IPS-18a (cell line): ENCODE measurements at regions not wholly inside any gene's neighbourhood (a gene's known extent, or its start where the extent isn't known, plus 50 kb on each side); places are given as distances from the start of the nearest gene placed in this dataset.
A peak's percentile ranks its signal among the peaks of the same experiment; 100 is the strongest.
"Not testable (repeated sequence)": the region's sequence is repeated elsewhere in the genome, so short reads cannot be mapped to it uniquely, and the experiment has no call there.

Source experiments
- H3K27ac ChIP-seq: one replicate; pipeline ENCODE4 v1.5.1; 2013; ENCODE audit warnings: low read length
- H3K27me3 ChIP-seq: one replicate; pipeline ENCODE4 v1.6.1; 2013; ENCODE audit warnings: mild to moderate bottlenecking, low read length; ENCODE audit not compliant: control insufficient read depth, insufficient read depth
- H3K36me3 ChIP-seq: one replicate; pipeline ENCODE4 v1.6.1; 2013; ENCODE audit warnings: low read depth, low read length; ENCODE audit not compliant: control insufficient read depth
- H3K4me1 ChIP-seq: one replicate; pipeline ENCODE4 v1.6.1; 2013; ENCODE audit warnings: low read depth, low read length; ENCODE audit not compliant: control insufficient read depth
- H3K4me3 ChIP-seq: one replicate; pipeline ENCODE4 v1.5.1; 2013; ENCODE audit warnings: low read length
- H3K9ac ChIP-seq: one replicate; pipeline ENCODE4 v1.6.1; 2013; ENCODE audit warnings: mild to moderate bottlenecking, low read length, moderate library complexity
- H3K9me3 ChIP-seq: one replicate; pipeline ENCODE4 v1.6.1; 2013; ENCODE audit warnings: low read depth, low read length; ENCODE audit not compliant: control insufficient read depth

DNA sequence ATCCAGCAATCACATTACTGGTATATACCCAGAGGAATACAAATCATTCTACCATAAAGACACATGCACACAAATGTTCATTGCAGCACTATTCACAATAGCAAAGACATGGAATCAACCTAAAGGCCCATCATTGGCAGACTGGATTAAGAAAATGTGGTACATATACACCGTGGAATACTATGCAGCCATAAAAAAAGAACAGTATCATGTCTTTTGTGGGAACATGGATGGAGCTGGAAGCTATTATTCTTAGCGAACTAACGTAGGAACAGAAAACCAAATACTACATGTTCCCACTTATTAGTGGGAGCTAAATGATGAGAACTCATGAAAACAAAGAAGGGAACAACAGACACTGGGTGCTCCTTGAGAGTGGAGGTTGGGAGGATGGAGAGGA lies 60.9 kb downstream of the PGRMC1 start:
- H3K36me3 ChIP-seq, H3K9me3 ChIP-seq, H3K27me3 ChIP-seq, H3K4me1 ChIP-seq, H3K27ac ChIP-seq, H3K4me3 ChIP-seq, H3K9ac ChIP-seq: not testable (repeated sequence)

DNA sequence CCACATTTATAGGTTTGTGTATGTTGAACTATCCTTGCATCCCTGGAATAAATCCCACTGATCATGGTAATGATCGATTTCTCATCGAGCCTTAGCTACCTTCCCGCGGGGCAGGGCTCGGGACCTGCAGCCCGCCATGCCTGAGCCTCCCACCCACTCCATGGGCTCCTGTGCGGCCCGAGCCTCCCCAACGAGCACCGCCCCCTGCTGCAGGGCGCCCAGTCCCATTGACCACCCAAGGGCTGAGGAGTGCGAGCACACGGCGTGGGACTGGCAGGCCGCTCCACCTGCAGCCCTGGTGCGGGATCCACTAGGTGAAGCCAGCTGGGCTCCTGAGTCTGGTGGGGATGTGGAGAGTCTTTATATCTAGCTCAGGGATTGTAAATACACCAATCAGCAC lies 63.7 kb downstream of the PGRMC1 start:
- peaks cover 11% of the 10 kb centered on the region for H3K9me3 ChIP-seq
- not testable (repeated sequence) for H3K27ac ChIP-seq, H3K4me3 ChIP-seq, H3K4me1 ChIP-seq, H3K36me3 ChIP-seq, H3K9ac ChIP-seq, H3K27me3 ChIP-seq

DNA sequence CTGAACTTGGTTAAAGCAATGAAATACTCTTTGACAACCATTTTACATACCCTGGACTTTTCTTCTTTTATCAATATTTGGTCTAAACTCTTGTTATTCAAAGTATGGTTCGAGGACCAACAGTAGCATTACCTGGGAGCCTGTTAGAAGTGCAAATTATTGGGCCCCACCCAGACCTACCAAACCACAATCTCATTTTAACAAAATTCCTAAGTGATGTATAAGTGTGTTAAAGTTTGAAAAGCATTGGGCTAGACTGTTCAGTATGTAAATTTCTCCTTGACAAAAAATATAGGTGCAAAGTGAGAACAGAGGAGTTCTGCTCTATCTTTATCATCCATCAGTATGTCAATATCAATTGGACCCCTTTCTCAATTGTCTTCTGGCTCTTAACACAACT lies 67.1 kb downstream of the PGRMC1 start:
- Histone ChIP-seq H3K36me3 (no peaks in the 10 kb centered on the region), H3K4me3 (no peak overlapping the region), H3K9me3 (peaks cover 20% of the 10 kb centered on the region), H3K27me3 (no peaks in the 10 kb centered on the region), H3K27ac (no peak overlapping the region), H3K9ac (no peak overlapping the region), H3K4me1 (no peaks in the 10 kb centered on the region)

DNA sequence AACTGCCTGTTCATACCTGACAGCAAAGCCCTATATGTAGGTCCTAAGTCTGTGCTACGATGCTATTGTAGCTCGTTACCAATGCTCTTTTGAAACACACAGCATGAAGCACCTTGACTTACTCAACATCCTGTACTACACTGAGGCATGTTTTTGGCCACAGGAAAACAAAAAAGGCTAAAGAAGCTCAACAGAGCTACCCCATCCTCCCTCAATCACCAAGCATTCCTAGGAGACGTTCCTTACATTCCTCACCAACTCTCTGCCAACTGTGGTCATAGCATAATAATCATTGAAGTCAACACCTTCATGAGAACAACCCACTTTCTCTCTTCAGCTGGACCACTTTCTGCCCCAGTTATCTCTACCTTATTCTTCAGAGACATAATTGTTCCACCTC lies 73.7 kb upstream of the SLC25A43 start:
- H3K36me3 ChIP-seq = no peaks in the 10 kb centered on the region
- H3K27me3 ChIP-seq = no peaks in the 10 kb centered on the region
- peaks cover 7% of the 10 kb centered on the region for H3K4me1 ChIP-seq
- no peak overlapping the region for H3K9ac ChIP-seq
- H3K27ac ChIP-seq = peak overlapping the region; percentile 31
- peak overlapping the region; percentile 13 for H3K4me3 ChIP-seq
- H3K9me3 ChIP-seq = peaks cover 5% of the 10 kb centered on the region

DNA sequence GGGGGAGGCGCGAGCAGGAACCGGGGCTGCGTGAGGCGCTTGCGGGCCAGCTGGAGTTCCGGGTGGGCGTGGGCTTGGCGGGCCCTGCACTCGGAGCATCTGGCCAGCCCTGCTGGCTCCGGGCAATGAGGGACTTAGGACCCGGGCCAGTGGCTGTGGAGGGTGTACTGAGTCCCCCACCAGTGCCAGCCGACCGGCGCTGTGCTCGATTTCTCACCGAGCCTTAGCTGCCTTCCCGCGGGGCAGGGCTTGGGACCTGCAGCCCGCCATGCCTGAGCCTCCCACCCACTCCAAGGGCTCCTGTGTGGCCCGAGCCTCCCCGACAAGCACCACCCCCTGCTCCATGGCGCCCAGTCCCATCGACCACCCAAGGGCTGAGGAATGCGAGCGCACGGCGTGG lies 67.3 kb upstream of the SLC25A43 start:
- not testable (repeated sequence) for H3K9ac ChIP-seq, H3K27me3 ChIP-seq, H3K4me1 ChIP-seq, H3K9me3 ChIP-seq, H3K27ac ChIP-seq, H3K4me3 ChIP-seq, H3K36me3 ChIP-seq

DNA sequence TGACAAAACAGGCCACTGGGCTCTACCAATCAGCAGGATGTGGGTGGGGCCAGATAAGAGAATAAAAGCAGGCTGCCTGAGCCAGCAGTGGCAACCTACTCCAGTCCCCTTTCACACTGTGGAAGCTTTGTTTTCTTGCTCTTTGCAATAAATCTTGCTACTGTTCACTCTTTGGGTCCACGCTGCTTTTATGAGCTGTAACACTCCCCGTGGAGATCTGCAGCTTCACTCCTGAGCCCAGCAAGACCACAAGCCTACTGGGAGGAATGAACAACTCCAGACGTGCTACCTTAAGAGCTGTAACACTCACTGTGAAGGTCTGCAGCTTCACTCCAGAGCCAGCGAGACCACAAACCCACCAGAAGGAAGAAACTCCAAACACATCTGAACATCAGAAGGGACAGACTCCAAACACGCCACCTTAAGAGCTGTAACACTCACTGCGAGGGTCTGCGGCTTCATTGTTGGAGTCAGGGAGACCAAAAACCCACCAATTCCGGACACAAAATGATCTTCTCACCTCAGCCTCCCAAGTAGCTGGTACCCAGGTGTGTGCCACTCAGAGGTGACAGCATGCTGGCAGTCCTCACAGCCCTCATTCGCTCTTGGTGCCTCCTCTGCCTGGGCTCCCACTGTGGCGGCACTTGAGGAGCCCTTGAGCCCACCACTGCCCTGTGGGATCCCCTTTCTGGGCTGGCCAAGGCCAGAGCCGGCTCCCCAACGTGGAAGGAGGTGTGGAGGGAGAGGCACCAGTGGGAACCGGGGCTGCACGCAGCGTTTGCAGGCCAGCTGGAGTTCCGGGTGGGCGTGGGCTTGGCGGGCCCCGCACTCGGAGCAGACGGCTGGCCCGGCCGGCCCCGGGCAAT lies 66.0 kb upstream of the SLC25A43 start:
- not testable (repeated sequence) for H3K4me3 ChIP-seq, H3K4me1 ChIP-seq, H3K9me3 ChIP-seq, H3K27me3 ChIP-seq, H3K9ac ChIP-seq, H3K36me3 ChIP-seq, H3K27ac ChIP-seq

DNA sequence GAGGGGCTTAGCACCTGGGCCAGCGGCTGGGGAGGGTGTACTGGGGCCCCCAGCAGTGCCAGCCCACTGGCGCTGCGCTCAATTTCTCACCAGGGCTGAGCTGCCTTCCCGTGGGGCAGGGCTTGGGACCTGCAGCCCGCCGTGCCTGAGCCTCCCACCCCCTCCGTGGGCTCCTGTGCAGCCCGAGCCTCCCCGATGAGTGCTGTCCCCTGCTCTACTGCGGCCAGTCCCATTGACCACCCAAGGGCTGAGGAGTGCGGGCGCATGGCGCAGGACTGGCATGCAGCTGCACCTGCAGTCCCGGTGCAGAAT lies 65.5 kb upstream of the SLC25A43 start:
- H3K27ac ChIP-seq, H3K36me3 ChIP-seq, H3K4me1 ChIP-seq, H3K27me3 ChIP-seq, H3K9me3 ChIP-seq, H3K9ac ChIP-seq, H3K4me3 ChIP-seq: not testable (repeated sequence)

DNA sequence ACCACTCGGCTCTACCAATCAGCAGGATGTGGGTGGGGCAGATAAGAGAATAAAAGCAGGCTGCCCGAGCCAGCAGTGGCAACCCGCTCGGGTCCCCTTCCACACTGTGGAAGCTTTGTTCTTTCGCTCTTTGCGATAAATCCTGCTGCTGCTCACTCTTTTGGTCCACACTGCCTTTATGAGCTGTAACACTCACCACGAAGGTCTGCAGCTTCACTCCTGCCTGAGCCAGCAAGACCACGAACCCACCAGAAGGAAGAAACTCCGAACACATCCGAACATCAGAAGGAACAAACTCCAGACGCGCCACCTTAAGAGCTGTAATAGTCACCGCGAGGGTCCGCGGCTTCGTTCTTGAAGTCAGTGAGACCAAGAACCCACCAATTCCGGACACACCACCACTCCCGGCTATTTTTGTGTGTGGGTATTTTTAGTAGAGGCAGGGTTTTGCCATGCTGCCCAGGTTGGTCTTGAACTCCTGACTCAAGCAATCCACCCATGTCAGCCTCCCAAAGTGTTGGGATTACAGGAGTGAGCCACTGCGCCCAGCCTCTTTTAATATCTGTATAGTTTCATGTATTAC lies 64.6 kb upstream of the SLC25A43 start:
- not testable (repeated sequence) for H3K9me3 ChIP-seq, H3K27ac ChIP-seq, H3K36me3 ChIP-seq, H3K4me1 ChIP-seq, H3K4me3 ChIP-seq, H3K9ac ChIP-seq, H3K27me3 ChIP-seq

DNA sequence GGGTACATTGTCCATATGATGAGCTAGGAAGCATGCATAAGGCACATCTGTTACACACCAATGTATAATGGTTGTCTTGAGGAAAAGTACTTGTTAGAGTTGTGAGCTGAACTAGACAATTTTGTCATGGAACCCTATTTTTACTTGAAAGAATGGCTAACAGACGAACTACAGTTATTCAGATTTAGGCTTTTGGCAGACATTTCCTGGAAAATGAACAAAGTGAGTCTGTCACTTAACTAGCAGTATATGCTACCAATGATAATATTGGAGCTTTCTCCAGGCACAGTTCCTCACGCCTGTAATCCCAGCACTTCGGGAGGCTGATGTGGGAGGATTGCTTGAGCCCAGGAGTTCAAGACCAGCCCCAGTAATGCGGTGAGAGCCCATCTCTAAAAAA lies 61.9 kb upstream of the SLC25A43 start:
- Histone ChIP-seq H3K9ac (no peak overlapping the region), H3K4me1 (no peaks in the 10 kb centered on the region), H3K27me3 (no peaks in the 10 kb centered on the region), H3K36me3 (no peaks in the 10 kb centered on the region), H3K9me3 (peaks cover 10% of the 10 kb centered on the region), H3K4me3 (no peak overlapping the region), H3K27ac (no peak overlapping the region)

DNA sequence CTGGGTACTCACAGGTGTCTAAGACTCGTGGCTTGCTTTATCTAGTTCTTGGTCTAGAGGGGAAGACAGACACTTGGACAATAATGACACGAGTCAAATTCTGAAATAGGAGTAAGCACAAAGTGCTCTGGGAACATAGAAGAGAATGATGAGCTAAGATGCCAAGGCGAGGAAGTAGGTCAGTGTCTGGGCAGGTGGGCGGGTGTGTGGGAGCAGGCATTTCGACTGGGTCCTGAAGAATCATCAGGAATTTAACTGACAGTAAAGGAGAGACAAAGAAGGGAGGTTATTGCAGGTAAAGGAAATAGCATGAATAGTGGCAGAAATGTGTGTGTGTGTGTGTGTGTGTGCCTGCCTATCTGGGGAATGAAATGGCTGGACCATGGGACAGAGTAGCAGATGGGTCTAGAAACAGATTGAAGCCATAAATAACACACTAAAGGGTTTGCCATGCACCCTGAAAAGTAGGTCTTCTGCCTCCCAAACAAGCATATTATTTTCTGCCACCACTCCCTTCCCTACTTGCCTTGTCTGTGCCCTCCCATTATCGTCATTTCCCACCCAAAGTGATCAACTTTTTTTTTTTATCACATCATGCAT lies 58.4 kb upstream of the SLC25A43 start:
- H3K9me3 ChIP-seq = peaks cover 11% of the 10 kb centered on the region
- no peak overlapping the region for H3K4me3 ChIP-seq
- no peak overlapping the region for H3K9ac ChIP-seq
- H3K36me3 ChIP-seq = no peaks in the 10 kb centered on the region
- no peaks in the 10 kb centered on the region for H3K27me3 ChIP-seq
- H3K27ac ChIP-seq = no peak overlapping the region
- no peaks in the 10 kb centered on the region for H3K4me1 ChIP-seq

DNA sequence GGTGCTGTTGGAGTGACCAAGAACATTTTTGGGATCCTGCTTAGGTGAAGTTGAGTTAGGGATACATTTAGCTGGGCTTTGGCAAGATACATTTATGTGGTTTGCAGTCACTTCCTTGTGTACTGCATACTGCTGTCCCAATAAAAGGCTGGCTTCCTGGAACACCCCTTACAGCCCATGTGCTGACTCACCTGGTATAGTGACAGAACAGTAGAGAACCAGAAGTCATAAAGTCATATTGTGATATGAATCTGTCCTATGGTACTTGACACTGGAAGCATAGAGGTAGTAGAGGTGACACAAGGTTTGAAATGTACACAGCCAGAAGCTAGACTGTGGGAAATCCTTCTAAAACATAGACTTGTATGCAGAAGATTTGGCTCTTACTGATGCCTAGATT lies 55.3 kb upstream of the SLC25A43 start:
- Histone ChIP-seq H3K27me3 (no peaks in the 10 kb centered on the region), H3K4me3 (no peak overlapping the region), H3K27ac (no peak overlapping the region), H3K9me3 (peaks cover 13% of the 10 kb centered on the region), H3K4me1 (no peaks in the 10 kb centered on the region), H3K9ac (no peak overlapping the region), H3K36me3 (no peaks in the 10 kb centered on the region)
